Psoas muscle (tissue), 7 donors: ENCODE measurements at regions not wholly inside any gene's neighbourhood (a gene's known extent, or its start where the extent isn't known, plus 50 kb on each side); places are given as distances from the start of the nearest gene placed in this dataset.

ENCODE experiments used
- ATAC-seq, 4 donors: fragments of 200-7000 bp; cut with Tn5 transposase; one replicate each; pipeline ENCODE4 v1.9.1; 2020; ENCODE audit warnings: moderate library complexity in 3 of 4, mild to moderate bottlenecking in 2 of 4
- DNase-seq, 2 donors: peaks; one replicate each; pipeline ENCODE4 v3.0.0-alpha.2; 2020
- H3K27ac ChIP-seq: fragments of 200-600 bp; one replicate; pipeline ENCODE4 v1.8.0; 2022
- H3K27me3 ChIP-seq, 3 donors: fragments of 200-600 bp in 1 of 3; one replicate each; pipeline versions ENCODE4 v1.6.1 to v1.8.0; 2013 to 2022; ENCODE audit warnings: low read length in 2 of 3, mild to moderate bottlenecking in 2 of 3, moderate library complexity in 1 of 3; ENCODE audit not compliant: insufficient read depth in 3 of 3
- H3K36me3 ChIP-seq, 2 donors: fragments of 200-600 bp in 1 of 2; one replicate each; pipeline versions ENCODE4 v1.6.1 to v1.8.0; 2013 to 2022; ENCODE audit warnings: low read depth in 1 of 2, mild to moderate bottlenecking in 1 of 2, moderate library complexity in 1 of 2; ENCODE audit not compliant: insufficient read depth in 1 of 2
- H3K4me1 ChIP-seq: fragments of 200-600 bp; one replicate; pipeline ENCODE4 v1.8.0; 2022
- H3K4me3 ChIP-seq: fragments of 200-600 bp; one replicate; pipeline ENCODE4 v1.8.0; 2022; ENCODE audit warnings: mild to moderate bottlenecking
- H3K9me3 ChIP-seq: fragments of 200-600 bp; one replicate; pipeline ENCODE4 v1.8.0; 2022
- WGBS, 3 donors: extraction: QIAGEN DNeasy Blood & Tissue Kit; methylation state at CpG; one replicate each; pipeline versions ENCODE4 v1.1.6 to v1.1.7; 2013; 5-methylcytosine and 5-hydroxymethylcytosine counted together
- intact Hi-C, 2 donors: fragments of 100-400 bp; cut with DNase I; formaldehyde crosslinking; loops; one replicate each; pipeline versions ENCODE4 v1.11.0 to v1.14.2; 2022
- TF ChIP-seq, protein P1 (sequence below): fragments of 200-600 bp; IDR thresholded peaks from one replicate; pipeline ENCODE4 v1.8.0; 2022; ENCODE audit warnings: antibody characterized with exemption
- donor health status: healthy with polysubstance abuse.
- donor health status: DM: no; HTN: no; CAD: no; lungs with moderate emphysema.
- donor health status: Bipolar disorder and iron deficiency.
- donor health status: healthy.
- donor health status: DM: yes; HTN: yes; CAD: no.
- donor health status: DM: no; HTN: no; CAD: no.
- donor health status: DM: yes; HTN: yes; CAD: no.

- TF ChIP-seq, protein P1, sequence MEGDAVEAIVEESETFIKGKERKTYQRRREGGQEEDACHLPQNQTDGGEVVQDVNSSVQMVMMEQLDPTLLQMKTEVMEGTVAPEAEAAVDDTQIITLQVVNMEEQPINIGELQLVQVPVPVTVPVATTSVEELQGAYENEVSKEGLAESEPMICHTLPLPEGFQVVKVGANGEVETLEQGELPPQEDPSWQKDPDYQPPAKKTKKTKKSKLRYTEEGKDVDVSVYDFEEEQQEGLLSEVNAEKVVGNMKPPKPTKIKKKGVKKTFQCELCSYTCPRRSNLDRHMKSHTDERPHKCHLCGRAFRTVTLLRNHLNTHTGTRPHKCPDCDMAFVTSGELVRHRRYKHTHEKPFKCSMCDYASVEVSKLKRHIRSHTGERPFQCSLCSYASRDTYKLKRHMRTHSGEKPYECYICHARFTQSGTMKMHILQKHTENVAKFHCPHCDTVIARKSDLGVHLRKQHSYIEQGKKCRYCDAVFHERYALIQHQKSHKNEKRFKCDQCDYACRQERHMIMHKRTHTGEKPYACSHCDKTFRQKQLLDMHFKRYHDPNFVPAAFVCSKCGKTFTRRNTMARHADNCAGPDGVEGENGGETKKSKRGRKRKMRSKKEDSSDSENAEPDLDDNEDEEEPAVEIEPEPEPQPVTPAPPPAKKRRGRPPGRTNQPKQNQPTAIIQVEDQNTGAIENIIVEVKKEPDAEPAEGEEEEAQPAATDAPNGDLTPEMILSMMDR = no peak
- Histone ChIP-seq H3K27me3 (peaks cover 0 to 7% (median 3%) of the 10 kb centered on the region in 3 donors), H3K4me3 (no peak overlapping the region), H3K36me3 (no peaks in the 10 kb centered on the region), H3K4me1 (no peaks in the 10 kb centered on the region), H3K27ac (no peak overlapping the region), H3K9me3 (no peaks in the 10 kb centered on the region)
- intact Hi-C loops = no loop called here
- WGBS, 3 donors = 28 to 38% (median 34%) methylated on average over 7 of the region's 7 CpGs
- DNase-seq (no peak), ATAC-seq (no peak)
These were observed 64.0 kb upstream of the WSCD2 start for GRCh38 chr12:108065069-108065468.

DNA sequence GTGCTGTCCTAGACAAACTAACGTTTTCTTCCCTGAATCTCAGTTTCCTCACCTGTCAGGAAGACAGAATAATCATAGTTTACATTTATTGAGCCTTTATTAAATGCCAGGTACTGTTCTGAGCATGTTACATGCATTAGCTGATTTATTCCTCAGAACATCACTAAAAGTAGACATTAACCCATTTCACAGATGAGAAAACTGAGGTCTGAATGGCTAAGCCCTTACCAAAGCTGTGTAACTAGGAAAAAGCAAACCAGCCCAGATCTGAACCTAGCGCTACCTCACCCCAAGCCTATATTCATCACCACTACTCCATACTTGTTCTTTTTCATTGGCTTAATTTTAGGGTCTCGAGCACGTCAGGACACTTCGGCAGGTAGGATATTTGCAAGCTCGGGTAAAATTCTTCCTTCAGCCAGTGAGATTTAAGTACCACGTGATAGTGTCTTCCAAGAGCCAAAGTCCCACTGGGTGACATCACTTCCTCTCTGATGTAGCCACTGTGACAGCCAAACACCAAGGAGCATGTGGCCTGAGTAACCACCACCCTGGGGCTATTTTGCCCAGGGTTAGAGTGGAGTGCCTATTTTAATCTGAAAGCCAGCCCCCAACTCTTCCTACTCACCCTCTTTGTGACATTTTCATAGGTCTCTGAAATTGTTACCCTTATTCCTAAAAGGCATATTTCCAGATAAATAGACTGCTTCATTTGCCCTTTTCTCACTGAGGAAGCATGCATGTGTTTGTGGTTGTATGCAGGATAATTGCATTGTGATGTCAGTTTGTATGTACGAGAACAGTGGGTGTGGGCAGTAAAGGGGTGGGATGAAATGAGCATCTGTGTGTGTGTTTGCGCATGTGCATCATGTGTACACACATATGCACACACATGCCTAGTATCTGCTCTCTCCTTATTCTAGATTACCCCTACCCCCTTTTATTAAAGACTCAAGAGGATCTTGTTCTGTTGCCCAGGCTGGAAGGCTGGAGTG is 62.2 kb upstream of the WSCD2 start:
- no peaks in the 10 kb centered on the region for H3K4me1 ChIP-seq
- 61 to 69% (median 62%) methylated on average over 9 of the region's 9 CpGs for WGBS, 3 donors
- ATAC-seq (no peak), DNase-seq (no peak)
- intact Hi-C loops = no loop called here
- no peaks in the 10 kb centered on the region for H3K36me3 ChIP-seq
- no peaks in the 10 kb centered on the region for H3K9me3 ChIP-seq
- no peak overlapping the region for H3K4me3 ChIP-seq
- peaks cover 0 to 7% (median 0%) of the 10 kb centered on the region in 3 donors for H3K27me3 ChIP-seq
- TF ChIP-seq, protein P1 = no peak
- no peak overlapping the region for H3K27ac ChIP-seq

DNA sequence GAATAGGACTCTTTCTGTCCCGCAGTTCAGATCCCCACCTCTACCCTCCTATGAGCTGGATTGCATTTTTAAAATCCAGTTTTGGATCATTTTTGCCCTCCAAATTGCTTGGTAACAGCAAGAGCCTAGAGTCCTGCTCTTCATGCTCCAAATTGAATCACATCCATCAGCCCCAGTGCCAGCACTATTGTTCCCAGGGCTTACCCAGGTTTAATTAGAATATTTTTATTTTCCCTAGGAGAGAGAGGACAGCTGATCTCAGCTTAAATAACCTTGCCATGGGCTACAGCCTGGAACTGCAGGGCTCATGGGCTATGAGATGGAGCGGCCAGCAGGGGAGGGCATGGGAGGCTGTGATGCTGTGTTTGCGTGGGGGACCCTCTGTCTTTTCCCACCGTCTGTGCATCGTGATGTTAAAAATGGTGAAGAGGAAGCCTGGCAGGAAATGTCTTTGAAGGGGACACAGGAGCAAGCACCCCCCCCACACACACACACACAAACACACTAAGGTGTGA is 59.4 kb upstream of the WSCD2 start:
- DNase-seq (no peak), ATAC-seq (no peak)
- Histone ChIP-seq H3K4me1 (no peaks in the 10 kb centered on the region), H3K4me3 (no peak overlapping the region), H3K27ac (no peak overlapping the region), H3K36me3 (no peaks in the 10 kb centered on the region), H3K9me3 (no peaks in the 10 kb centered on the region), H3K27me3 (peaks cover 0 to 7% (median 0%) of the 10 kb centered on the region in 3 donors)
- intact Hi-C loops = no loop called here
- TF ChIP-seq, protein P1 = no peak
- 46 to 65% (median 55%) methylated on average over 5 of the region's 5 CpGs for WGBS, 3 donors

GRCh38 chr12:108075561-108075960 is 53.5 kb upstream of the WSCD2 start:
- 56 to 65% (median 59%) methylated on average over 3 of the region's 3 CpGs for WGBS, 3 donors
- Histone ChIP-seq H3K36me3 (no peaks in the 10 kb centered on the region), H3K4me3 (no peak overlapping the region), H3K27me3 (no peaks in the 10 kb centered on the region), H3K27ac (no peak overlapping the region), H3K9me3 (no peaks in the 10 kb centered on the region), H3K4me1 (no peaks in the 10 kb centered on the region)
- no peak for ATAC-seq
- TF ChIP-seq, protein P1 = no peak
- intact Hi-C loops = no loop called here
- DNase-seq = no peak
